DND-41 (cell line): ENCODE measurements at regions not wholly inside any gene's neighbourhood (a gene's known extent, or its start where the extent isn't known, plus 50 kb on each side); places are given as distances from the start of the nearest gene placed in this dataset.

Experiments
- ATAC-seq: fragments of 200-7000 bp; cut with Tn5 transposase; 3 replicates; pipeline ENCODE4 v1.9.1; 2021; ENCODE audit warnings: low read depth; ENCODE audit not compliant: insufficient read depth
- DNase-seq: peaks from one replicate; pipeline ENCODE4 v3.0.0-alpha.2; 2020
- H2AFZ ChIP-seq: 2 replicates; pipeline ENCODE4 v1.6.0; 2012; ENCODE audit warnings: low read depth, low read length
- H3K27ac ChIP-seq: 2 replicates; pipeline ENCODE4 v1.5.1; 2012; ENCODE audit warnings: low read length, inconsistent platforms
- H3K27me3 ChIP-seq: fragments of 200-600 bp; sonication (generic); 2 replicates; pipeline ENCODE4 v1.6.0; 2012; ENCODE audit warnings: low read length, mild to moderate bottlenecking, inconsistent platforms; ENCODE audit not compliant: insufficient read depth, poor library complexity
- H3K36me3 ChIP-seq: 2 replicates; pipeline ENCODE4 v1.5.1; 2012; ENCODE audit warnings: low read length, inconsistent platforms; ENCODE audit not compliant: insufficient read depth
- H3K4me1 ChIP-seq: 2 replicates; pipeline ENCODE4 v1.5.1; 2012; ENCODE audit warnings: mild to moderate bottlenecking, low read length; ENCODE audit not compliant: insufficient read depth
- H3K4me2 ChIP-seq: 2 replicates; pipeline ENCODE4 v1.6.0; 2012; ENCODE audit warnings: mild to moderate bottlenecking, moderate library complexity, low read length, inconsistent platforms; ENCODE audit not compliant: insufficient read depth
- H3K4me3 ChIP-seq, 2 experiments: fragments of 200-600 bp in 1 of 2; shearing (Covaris generic) in 1 of 2; 2 replicates each; pipeline ENCODE4 v1.5.1; 2012 to 2016; ENCODE audit warnings: inconsistent platforms in 2 of 2, low read length in 2 of 2, mild to moderate bottlenecking in 2 of 2, low read depth in 1 of 2, moderate library complexity in 1 of 2
- H3K79me2 ChIP-seq: 2 replicates; pipeline ENCODE4 v1.6.0; 2012; ENCODE audit warnings: low read length, inconsistent platforms; ENCODE audit not compliant: insufficient read depth
- H3K9ac ChIP-seq: 2 replicates; pipeline ENCODE4 v1.6.0; 2012; ENCODE audit warnings: low read depth, mild to moderate bottlenecking, inconsistent platforms, low read length, moderate library complexity
- H3K9me3 ChIP-seq: 2 replicates; pipeline ENCODE4 v1.5.1; 2012; ENCODE audit warnings: low read length, moderate library complexity, mild to moderate bottlenecking, inconsistent platforms; ENCODE audit not compliant: insufficient read depth, severe bottlenecking
- H4K20me1 ChIP-seq: 2 replicates; pipeline ENCODE4 v1.6.0; 2012; ENCODE audit warnings: low read length; ENCODE audit not compliant: insufficient read depth
- EZH2 ChIP-seq: IDR thresholded peaks from 3 replicates; pipeline ENCODE4 v1.6.1; 2012; ENCODE audit warnings: borderline replicate concordance, low read depth, mild to moderate bottlenecking, moderate library complexity, low read length, inconsistent platforms; ENCODE audit not compliant: severe bottlenecking
- TF ChIP-seq, protein P1 (sequence below): IDR thresholded peaks from 2 replicates; pipeline ENCODE4 v1.5.1; 2012; ENCODE audit warnings: borderline replicate concordance, low read length, moderate library complexity, mild to moderate bottlenecking; ENCODE audit not compliant: poor library complexity, severe bottlenecking; ENCODE audit errors: extremely low read depth

DNA sequence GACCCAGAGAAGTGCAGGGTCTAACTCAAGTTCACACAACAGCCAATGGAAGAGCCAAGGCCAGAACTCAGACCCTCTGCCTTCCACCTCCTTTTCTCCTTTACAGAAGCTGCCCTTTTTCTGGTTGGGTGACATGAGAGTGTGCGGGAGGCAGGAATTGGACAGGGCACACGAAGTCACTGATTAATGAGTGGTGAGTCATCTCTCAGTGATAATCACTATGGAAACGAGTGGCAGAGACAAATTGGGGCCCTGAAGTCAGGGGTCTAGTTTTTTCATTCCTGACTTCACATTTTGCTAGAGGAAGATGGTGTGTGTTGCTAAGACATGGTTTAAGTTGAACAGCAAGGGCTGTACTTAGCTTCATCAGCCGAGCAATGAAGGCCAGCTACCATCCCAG, 312.7 kb upstream of the CCL2 start:
- DNase-seq = no peak
- H3K4me3 ChIP-seq = no peak overlapping the region

DNA sequence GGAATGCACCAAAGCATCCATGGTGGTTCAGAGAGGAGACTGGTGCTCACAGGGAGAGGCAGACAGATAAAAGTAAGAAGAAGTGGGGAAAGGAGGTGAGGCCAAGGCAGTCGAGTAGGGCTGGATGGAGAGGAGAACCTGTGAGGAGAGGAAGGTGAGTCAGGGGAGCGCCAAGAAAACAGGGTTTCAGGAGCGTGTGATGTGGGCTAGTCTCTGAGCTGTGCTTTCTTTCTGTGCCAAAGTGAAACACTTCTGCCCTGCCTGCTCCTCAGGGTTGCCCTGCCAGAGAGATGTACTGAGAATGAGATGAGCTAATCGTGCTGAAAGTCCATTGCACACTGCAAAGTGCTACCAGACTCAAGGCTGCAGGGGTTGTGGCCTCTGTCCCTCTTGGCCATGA, 310.7 kb upstream of the CCL2 start:
- H4K20me1 ChIP-seq = no peaks in the 10 kb centered on the region
- TF ChIP-seq EZH2 = no peak
- TF ChIP-seq, protein P1, sequence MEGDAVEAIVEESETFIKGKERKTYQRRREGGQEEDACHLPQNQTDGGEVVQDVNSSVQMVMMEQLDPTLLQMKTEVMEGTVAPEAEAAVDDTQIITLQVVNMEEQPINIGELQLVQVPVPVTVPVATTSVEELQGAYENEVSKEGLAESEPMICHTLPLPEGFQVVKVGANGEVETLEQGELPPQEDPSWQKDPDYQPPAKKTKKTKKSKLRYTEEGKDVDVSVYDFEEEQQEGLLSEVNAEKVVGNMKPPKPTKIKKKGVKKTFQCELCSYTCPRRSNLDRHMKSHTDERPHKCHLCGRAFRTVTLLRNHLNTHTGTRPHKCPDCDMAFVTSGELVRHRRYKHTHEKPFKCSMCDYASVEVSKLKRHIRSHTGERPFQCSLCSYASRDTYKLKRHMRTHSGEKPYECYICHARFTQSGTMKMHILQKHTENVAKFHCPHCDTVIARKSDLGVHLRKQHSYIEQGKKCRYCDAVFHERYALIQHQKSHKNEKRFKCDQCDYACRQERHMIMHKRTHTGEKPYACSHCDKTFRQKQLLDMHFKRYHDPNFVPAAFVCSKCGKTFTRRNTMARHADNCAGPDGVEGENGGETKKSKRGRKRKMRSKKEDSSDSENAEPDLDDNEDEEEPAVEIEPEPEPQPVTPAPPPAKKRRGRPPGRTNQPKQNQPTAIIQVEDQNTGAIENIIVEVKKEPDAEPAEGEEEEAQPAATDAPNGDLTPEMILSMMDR = no peak
- no peaks in the 10 kb centered on the region for H3K4me1 ChIP-seq
- ATAC-seq = no peak
- no peaks in the 10 kb centered on the region for H3K36me3 ChIP-seq
- no peak for DNase-seq
- no peaks in the 10 kb centered on the region for H3K79me2 ChIP-seq
- H3K27ac ChIP-seq = no peak overlapping the region
- H3K9me3 ChIP-seq = no peaks in the 10 kb centered on the region
- peaks cover 3% of the 10 kb centered on the region for H3K27me3 ChIP-seq
- no peak overlapping the region for H2AFZ ChIP-seq
- H3K4me3 ChIP-seq = no peak overlapping the region
- H3K9ac ChIP-seq = no peak overlapping the region
- no peak overlapping the region for H3K4me2 ChIP-seq

More for the DNA sequence above, 312.7 kb upstream of the CCL2 start:
- no peaks in the 10 kb centered on the region for H3K79me2 ChIP-seq
- no peaks in the 10 kb centered on the region for H3K36me3 ChIP-seq
- no peak overlapping the region for H3K9ac ChIP-seq
- no peaks in the 10 kb centered on the region for H3K9me3 ChIP-seq
- H4K20me1 ChIP-seq = no peaks in the 10 kb centered on the region
- no peak overlapping the region for H2AFZ ChIP-seq
- H3K4me1 ChIP-seq = no peaks in the 10 kb centered on the region
- H3K27ac ChIP-seq = no peak overlapping the region
- H3K27me3 ChIP-seq = peaks cover 8% of the 10 kb centered on the region
- H3K4me2 ChIP-seq = no peak overlapping the region
- TF ChIP-seq, protein P1 = no peak
- no peak for TF ChIP-seq EZH2
- ATAC-seq = no peak

DNA sequence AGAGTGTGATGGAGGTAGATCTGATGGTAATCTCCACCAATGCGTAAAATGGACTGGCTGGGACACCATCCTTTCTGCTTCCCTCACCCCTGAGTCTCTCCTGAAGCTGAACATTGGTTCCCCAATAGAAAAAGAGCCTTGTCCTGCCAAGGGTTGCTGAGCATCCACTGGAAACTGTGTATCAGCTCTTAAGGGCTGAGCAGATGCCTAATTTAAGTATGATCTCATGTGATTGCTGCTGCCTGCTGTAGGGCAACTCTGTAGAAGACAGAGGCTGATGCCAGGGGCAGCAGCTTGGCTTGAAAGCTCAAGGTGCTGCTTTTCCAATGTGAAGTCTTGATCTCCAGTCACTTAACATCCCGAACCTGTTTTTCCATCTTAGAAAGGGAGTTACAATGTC, 310.3 kb upstream of the CCL2 start:
- DNase-seq (no peak), ATAC-seq (no peak)
- no peaks in the 10 kb centered on the region for H3K36me3 ChIP-seq
- H3K4me3 ChIP-seq = no peak overlapping the region
- no peak overlapping the region for H3K4me2 ChIP-seq
- no peaks in the 10 kb centered on the region for H4K20me1 ChIP-seq
- peaks cover 3% of the 10 kb centered on the region for H3K27me3 ChIP-seq
- H3K4me1 ChIP-seq = no peaks in the 10 kb centered on the region
- no peaks in the 10 kb centered on the region for H3K9me3 ChIP-seq
- H3K27ac ChIP-seq = no peak overlapping the region
- H3K79me2 ChIP-seq = no peaks in the 10 kb centered on the region
- TF ChIP-seq EZH2 = no peak
- TF ChIP-seq, protein P1 = no peak
- H2AFZ ChIP-seq = no peak overlapping the region
- no peak overlapping the region for H3K9ac ChIP-seq
